GM21423 (cell line): ENCODE measurements at regions not wholly inside any gene's neighbourhood (a gene's known extent, or its start where the extent isn't known, plus 50 kb on each side); places are given as distances from the start of the nearest gene placed in this dataset.

Source experiments
- ATAC-seq: cut with Tn5 transposase; IDR thresholded peaks from one replicate; pipeline ENCODE4 v1.9.1; 2021; ENCODE audit warnings: mild to moderate bottlenecking, moderate library complexity; ENCODE audit not compliant: unreplicated experiment

GRCh38 chr16:65500919-65501318 is 379.1 kb upstream of the CDH11 start:
- ATAC-seq = no peak

GRCh38 chr16:65500007-65500406 is 378.1 kb upstream of the CDH11 start:
- no peak for ATAC-seq

GRCh38 chr16:65499566-65499965 is 377.7 kb upstream of the CDH11 start:
- no peak for ATAC-seq

GRCh38 chr16:65497571-65497970 is 375.7 kb upstream of the CDH11 start:
- ATAC-seq = no peak

GRCh38 chr16:65495106-65495505 is 373.2 kb upstream of the CDH11 start:
- no peak for ATAC-seq

- ATAC-seq = no peak
Measured at GRCh38 chr16:65494609-65495008, 372.7 kb upstream of the CDH11 start.

- no peak for ATAC-seq
Measured at GRCh38 chr16:65494080-65494479, 372.2 kb upstream of the CDH11 start.

- no peak for ATAC-seq
Measured at GRCh38 chr16:65490286-65490685, 368.4 kb upstream of the CDH11 start.

GRCh38 chr16:65489531-65490023 is 367.7 kb upstream of the CDH11 start:
- no peak for ATAC-seq

GRCh38 chr16:65487231-65487630 is 365.4 kb upstream of the CDH11 start:
- no peak for ATAC-seq

- ATAC-seq = no peak
Measured at GRCh38 chr16:65481956-65482355, 360.1 kb upstream of the CDH11 start.

GRCh38 chr16:65480281-65481091 is 358.6 kb upstream of the CDH11 start:
- no peak for ATAC-seq

GRCh38 chr16:65476448-65476955 is 354.6 kb upstream of the CDH11 start:
- no peak for ATAC-seq

GRCh38 chr16:65473699-65474098 is 351.8 kb upstream of the CDH11 start:
- no peak for ATAC-seq

- ATAC-seq = no peak
Measured at GRCh38 chr16:65469116-65469515, 347.3 kb upstream of the CDH11 start.

GRCh38 chr16:65468133-65468532 is 346.3 kb upstream of the CDH11 start:
- no peak for ATAC-seq

- no peak for ATAC-seq
Measured at GRCh38 chr16:65463652-65464260, 341.9 kb upstream of the CDH11 start.

- no peak for ATAC-seq
Measured at GRCh38 chr16:65457084-65457483, 335.2 kb upstream of the CDH11 start.

- ATAC-seq = no peak
Measured at GRCh38 chr16:65455761-65456160, 333.9 kb upstream of the CDH11 start.

GRCh38 chr16:65453646-65454045 is 331.8 kb upstream of the CDH11 start:
- ATAC-seq = no peak

- ATAC-seq = no peak
Measured at GRCh38 chr16:65449526-65449925, 327.7 kb upstream of the CDH11 start.

- no peak for ATAC-seq
Measured at GRCh38 chr16:65446427-65446826, 324.6 kb upstream of the CDH11 start.
